T follicular helper cell (primary cell): ENCODE measurements at regions not wholly inside any gene's neighbourhood (a gene's known extent, or its start where the extent isn't known, plus 50 kb on each side); places are given as distances from the start of the nearest gene placed in this dataset.

Experiments
- DNase-seq: peaks from one replicate; pipeline ENCODE4 v3.0.0-alpha.2; 2020; ENCODE audit warnings: low read depth

- no peak for DNase-seq
Observed at GRCh38 chr2:150705357-150705756, 217.9 kb upstream of the RND3 start.

- no peak for DNase-seq
Observed at GRCh38 chr2:150702791-150703190, 215.3 kb upstream of the RND3 start.

- no peak for DNase-seq
Observed at GRCh38 chr2:150700666-150701580, 213.5 kb upstream of the RND3 start.

GRCh38 chr2:150699218-150699617, 211.8 kb upstream of the RND3 start:
- DNase-seq = no peak

GRCh38 chr2:150698016-150698661, 210.7 kb upstream of the RND3 start:
- no peak for DNase-seq

GRCh38 chr2:150697596-150697995, 210.1 kb upstream of the RND3 start:
- no peak for DNase-seq

GRCh38 chr2:150695451-150696135, 208.1 kb upstream of the RND3 start:
- no peak for DNase-seq

- no peak for DNase-seq
Observed at GRCh38 chr2:150693556-150693955, 206.1 kb upstream of the RND3 start.

GRCh38 chr2:150690870-150691269, 203.4 kb upstream of the RND3 start:
- DNase-seq = no peak

- no peak for DNase-seq
Observed at GRCh38 chr2:150690261-150690660, 202.8 kb upstream of the RND3 start.

- no peak for DNase-seq
Observed at GRCh38 chr2:150689590-150689989, 202.1 kb upstream of the RND3 start.

GRCh38 chr2:150688016-150688415, 200.5 kb upstream of the RND3 start:
- DNase-seq = no peak

- DNase-seq = no peak
Observed at GRCh38 chr2:150686391-150686790, 198.9 kb upstream of the RND3 start.

- no peak for DNase-seq
Observed at GRCh38 chr2:150681120-150681804, 193.8 kb upstream of the RND3 start.

- no peak for DNase-seq
Observed at GRCh38 chr2:150679456-150680120, 192.1 kb upstream of the RND3 start.

GRCh38 chr2:150677551-150677950, 190.1 kb upstream of the RND3 start:
- DNase-seq = no peak

- DNase-seq = no peak
Observed at GRCh38 chr2:150676747-150677383, 189.4 kb upstream of the RND3 start.

GRCh38 chr2:150675807-150676206, 188.3 kb upstream of the RND3 start:
- no peak for DNase-seq

GRCh38 chr2:150674283-150674682, 186.8 kb upstream of the RND3 start:
- DNase-seq = no peak

GRCh38 chr2:150672311-150672710, 184.8 kb upstream of the RND3 start:
- no peak for DNase-seq

- DNase-seq = no peak
Observed at GRCh38 chr2:150669492-150669891, 182.0 kb upstream of the RND3 start.
